A204.1 (cell line): ENCODE measurements at regions not wholly inside any gene's neighbourhood (a gene's known extent, or its start where the extent isn't known, plus 50 kb on each side); places are given as distances from the start of the nearest gene placed in this dataset.

Experiments
- FAIRE-seq: peaks from 2 replicates; lab custom pipeline; 2012; peaks lifted over from hg19 to GRCh38; lab: Jason Lieb, UNC

- FAIRE-seq, result no peak
These were observed 111.0 kb upstream of the TGFBR2 start for GRCh38 chr3:30495172-30496065.

GRCh38 chr3:30496066-30496966, 110.1 kb upstream of the TGFBR2 start:
- no peak for FAIRE-seq

GRCh38 chr3:30498587-30498967, 107.8 kb upstream of the TGFBR2 start:
- FAIRE-seq, result no peak

- no peak for FAIRE-seq
These were observed 105.6 kb upstream of the TGFBR2 start for GRCh38 chr3:30500666-30501399.

GRCh38 chr3:30501526-30501925, 104.9 kb upstream of the TGFBR2 start:
- FAIRE-seq, result no peak

- FAIRE-seq, result no peak
These were observed 104.2 kb upstream of the TGFBR2 start for GRCh38 chr3:30502051-30502741.

GRCh38 chr3:30502742-30503073, 103.7 kb upstream of the TGFBR2 start:
- FAIRE-seq, result no peak

- FAIRE-seq, result no peak
These were observed 103.0 kb upstream of the TGFBR2 start for GRCh38 chr3:30503446-30503845.

GRCh38 chr3:30504939-30505338, 101.5 kb upstream of the TGFBR2 start:
- no peak for FAIRE-seq

GRCh38 chr3:30505866-30506520, 100.4 kb upstream of the TGFBR2 start:
- FAIRE-seq, result no peak

- FAIRE-seq, result no peak
These were observed 98.1 kb upstream of the TGFBR2 start for GRCh38 chr3:30508339-30508738.

- FAIRE-seq, result no peak
These were observed 95.8 kb upstream of the TGFBR2 start for GRCh38 chr3:30510596-30510995.

- FAIRE-seq, result no peak
These were observed 94.7 kb upstream of the TGFBR2 start for GRCh38 chr3:30511524-30512251.

- no peak for FAIRE-seq
These were observed 93.8 kb upstream of the TGFBR2 start for GRCh38 chr3:30512576-30512975.

GRCh38 chr3:30513374-30514152, 92.8 kb upstream of the TGFBR2 start:
- FAIRE-seq, result no peak

GRCh38 chr3:30516238-30516637, 90.2 kb upstream of the TGFBR2 start:
- FAIRE-seq, result no peak

GRCh38 chr3:30518181-30518864, 88.1 kb upstream of the TGFBR2 start:
- FAIRE-seq, result no peak

- FAIRE-seq, result no peak
These were observed 87.5 kb upstream of the TGFBR2 start for GRCh38 chr3:30518872-30519271.

GRCh38 chr3:30520699-30521098, 85.7 kb upstream of the TGFBR2 start:
- no peak for FAIRE-seq
